ENCODE measurements at regions not wholly inside any gene's neighbourhood (a gene's known extent, or its start where the extent isn't known, plus 50 kb on each side); places are given as distances from the start of the nearest gene placed in this dataset.

DNA sequence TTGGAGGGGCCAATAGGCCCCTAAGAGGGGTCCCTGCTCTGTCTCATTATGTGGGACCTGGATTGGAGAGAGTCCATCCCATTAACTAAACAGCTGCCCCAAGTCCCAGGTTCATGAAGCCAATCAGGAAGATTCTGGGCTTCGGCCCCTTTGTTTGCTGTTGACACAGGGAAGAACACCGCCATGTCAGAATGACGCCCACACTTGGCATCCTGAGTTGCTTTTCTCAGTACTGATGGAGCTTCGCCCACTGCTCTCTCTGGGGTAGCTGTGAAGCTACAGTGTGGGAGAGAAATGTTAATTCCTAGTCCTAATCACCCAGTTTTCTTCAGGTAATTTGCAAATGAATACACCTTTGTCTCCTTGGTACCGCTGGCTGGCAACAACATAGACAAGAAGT lies 264.7 kb downstream of the GLRX3 start:
- no peak for DNase-seq (ENCODE audit: low read depth, low spot score)

GRCh38 chr10:130401860-130402765 lies 265.9 kb downstream of the GLRX3 start:
- no peak for DNase-seq (ENCODE audit: low read depth, low spot score)

DNA sequence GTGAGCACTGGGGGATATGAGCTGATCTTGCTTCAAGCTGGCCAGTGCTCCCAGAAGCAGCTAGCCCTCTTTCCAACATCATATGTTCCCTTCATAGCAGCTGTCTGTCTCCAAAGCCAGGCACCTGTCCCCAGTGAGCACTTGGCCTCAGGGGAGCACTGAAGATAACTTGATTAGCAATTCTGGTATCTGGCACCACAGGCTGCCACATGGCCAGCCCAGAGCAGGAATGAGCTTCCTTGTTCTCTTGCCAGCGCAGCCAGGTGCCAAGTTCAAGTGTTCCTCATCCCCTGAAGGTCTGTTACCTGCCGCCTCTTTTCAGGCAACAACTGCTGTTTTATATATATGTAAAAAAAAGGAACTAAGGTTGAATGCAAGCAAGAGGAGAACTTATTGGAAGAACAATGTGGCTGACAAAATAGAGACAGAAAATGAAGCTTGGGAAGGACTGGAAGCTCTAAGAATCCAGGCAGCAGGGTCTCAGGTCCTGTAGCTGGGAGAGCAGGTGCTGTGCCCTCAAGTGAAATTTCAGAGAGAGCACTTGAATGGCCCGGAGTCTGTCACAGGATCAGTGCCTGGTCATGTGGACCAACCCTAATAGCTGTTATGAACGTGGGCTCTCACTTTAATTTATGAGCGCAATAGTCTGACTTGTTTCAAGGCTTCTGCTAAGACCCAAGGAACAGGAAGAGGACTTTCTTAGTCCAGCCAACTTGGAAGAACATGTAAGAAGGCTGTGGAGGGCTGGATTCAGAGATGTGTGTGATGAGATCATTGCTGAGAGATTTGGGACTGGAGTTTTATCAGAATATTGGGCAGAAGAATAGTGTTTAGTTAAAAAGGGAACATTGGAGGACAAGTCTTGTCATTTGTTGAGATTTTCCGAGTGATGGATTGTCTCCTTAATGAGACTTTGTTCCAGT lies 267.2 kb downstream of the GLRX3 start:
- DNase-seq (ENCODE audit: low read depth, low spot score), result no peak

- no peak for DNase-seq (ENCODE audit: low read depth, low spot score)
Measured at GRCh38 chr10:130404476-130405055, 268.4 kb downstream of the GLRX3 start.

DNA sequence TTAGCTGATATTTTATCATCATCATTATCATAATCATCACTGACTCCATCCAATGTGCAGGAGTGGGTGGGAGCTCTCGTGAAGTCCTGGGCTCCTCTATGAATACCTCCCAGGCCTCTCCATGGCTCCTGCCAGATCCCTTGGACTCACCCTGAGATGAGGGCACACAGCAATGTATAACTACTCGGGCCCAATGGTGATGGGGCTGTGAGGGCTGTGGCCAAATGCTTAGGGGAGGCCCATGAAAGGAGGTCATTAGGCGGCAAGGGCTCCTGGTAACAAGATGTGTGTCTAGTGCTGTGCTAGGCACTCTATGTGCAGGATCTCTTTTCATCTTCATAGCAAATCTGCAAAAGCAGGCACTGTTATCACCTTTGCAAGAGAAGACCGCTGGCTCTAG lies 270.9 kb downstream of the GLRX3 start:
- no peak for DNase-seq (ENCODE audit: low read depth, low spot score)

GRCh38 chr10:130409331-130409730 lies 273.1 kb downstream of the GLRX3 start:
- no peak for DNase-seq (ENCODE audit: low read depth, low spot score)

DNA sequence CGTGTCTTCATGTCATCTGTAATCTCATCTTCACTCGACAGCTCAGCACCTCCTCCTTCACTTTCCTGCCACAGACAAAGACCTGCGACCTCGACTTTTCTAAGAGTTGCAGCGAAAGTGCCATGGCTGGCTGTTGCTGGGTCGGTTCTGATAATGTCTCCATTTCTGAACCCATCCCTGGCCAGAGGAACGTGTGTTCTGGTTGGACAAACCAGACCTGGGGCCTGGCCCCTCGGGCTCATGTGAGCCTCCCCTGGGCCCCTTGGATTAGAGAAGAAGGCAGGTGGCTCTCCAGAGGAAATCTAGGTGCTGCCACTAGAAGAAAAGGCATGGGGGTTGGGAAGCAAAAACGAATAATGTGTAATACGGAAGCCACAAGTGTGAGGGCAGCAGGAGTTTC lies 273.7 kb downstream of the GLRX3 start:
- no peak for DNase-seq (ENCODE audit: low read depth, low spot score)

GRCh38 chr10:130411496-130412085 lies 275.4 kb downstream of the GLRX3 start:
- DNase-seq (ENCODE audit: low read depth, low spot score), result no peak

DNA sequence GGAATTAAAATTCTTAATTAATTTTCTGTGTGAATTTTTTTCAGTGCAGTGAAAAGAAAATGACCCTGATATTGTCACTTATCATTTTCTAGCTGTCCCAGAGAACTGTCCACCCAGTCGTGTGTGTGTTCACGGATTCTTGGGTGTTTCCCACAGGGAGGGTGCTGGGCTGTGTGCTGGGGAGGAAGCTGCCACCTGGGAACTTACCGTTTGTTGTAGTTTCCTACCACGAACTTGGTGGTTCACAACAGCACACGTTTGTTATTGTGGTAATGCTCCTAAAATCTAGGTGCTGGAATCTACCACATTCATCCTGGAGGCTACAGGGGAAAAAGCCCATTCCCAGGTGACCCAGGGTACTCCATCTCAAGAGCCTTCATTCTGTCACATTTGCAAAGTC lies 276.1 kb downstream of the GLRX3 start:
- DNase-seq (ENCODE audit: low read depth, low spot score), result no peak

GRCh38 chr10:130416334-130417150 lies 280.4 kb downstream of the GLRX3 start:
- no peak for DNase-seq (ENCODE audit: low read depth, low spot score)

- DNase-seq (ENCODE audit: low read depth, low spot score), result no peak
Measured at GRCh38 chr10:130418731-130419130, 282.5 kb downstream of the GLRX3 start.

DNA sequence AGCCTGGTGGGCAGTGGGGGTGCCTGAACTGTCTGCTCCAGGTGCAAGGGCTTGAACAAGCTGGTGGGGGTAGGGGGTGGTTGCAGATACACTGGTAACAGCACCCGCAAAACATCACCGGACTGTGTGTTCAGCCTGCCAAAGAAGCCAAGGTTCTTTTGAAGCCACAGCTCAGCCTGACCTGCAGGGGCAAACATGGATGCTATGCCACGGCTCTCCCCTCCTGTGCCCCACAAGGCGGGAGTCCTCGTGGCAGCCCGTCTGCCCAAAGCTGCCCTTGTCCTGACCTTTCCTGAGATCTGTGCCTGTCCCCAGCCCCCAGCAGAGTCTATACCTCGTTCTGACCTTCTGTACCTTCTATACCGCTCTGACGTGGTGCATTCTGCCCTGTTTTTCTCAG lies 285.7 kb downstream of the GLRX3 start:
- no peak for DNase-seq (ENCODE audit: low read depth, low spot score)

- DNase-seq (ENCODE audit: low read depth, low spot score), result no peak
Measured at GRCh38 chr10:130422366-130423324, 286.5 kb downstream of the GLRX3 start.

GRCh38 chr10:130423455-130424305 lies 287.5 kb downstream of the GLRX3 start:
- DNase-seq (ENCODE audit: low read depth, low spot score), result no peak

DNA sequence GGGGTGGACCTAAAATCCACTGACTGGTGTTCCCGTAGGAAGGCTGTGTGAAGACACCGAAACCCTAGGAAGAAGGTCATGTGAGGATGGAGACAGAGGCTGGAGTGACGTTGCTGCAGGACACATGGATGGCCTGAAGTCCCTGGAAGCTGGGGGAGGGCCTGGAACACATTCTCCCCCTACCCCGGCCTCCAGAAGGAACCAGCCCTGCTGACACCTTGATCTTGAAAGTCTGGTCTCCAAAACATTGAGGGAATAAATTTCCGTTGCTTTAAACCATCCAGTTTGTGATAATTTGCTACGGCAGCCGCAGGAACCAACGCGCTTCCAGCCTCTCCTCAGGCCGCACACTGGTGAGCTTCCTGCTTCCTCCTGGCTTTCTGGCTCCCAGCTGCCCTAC lies 288.2 kb downstream of the GLRX3 start:
- DNase-seq (ENCODE audit: low read depth, low spot score), result no peak

DNA sequence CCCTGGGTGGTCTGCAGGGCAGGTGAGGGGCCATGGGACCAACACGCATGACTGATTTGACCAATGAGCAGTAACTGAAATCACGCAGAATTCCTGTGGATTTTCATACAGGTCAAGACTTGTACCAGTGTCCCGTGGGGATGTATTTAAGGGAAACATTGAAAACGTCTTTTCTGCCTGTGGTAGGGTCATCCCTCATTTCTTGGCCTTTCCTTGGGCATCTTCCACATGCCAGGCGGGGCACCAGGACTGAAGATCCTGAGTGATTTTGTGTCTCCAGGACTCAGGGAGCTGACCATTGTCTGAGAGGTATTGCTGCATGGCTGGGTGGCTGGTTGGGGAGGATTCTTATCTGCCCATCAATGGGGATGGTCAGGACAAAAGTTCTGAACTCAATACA lies 289.0 kb downstream of the GLRX3 start:
- DNase-seq (ENCODE audit: low read depth, low spot score), result no peak

- no peak for DNase-seq (ENCODE audit: low read depth, low spot score)
Measured at GRCh38 chr10:130425881-130426435, 289.8 kb downstream of the GLRX3 start.

- no peak for DNase-seq (ENCODE audit: low read depth, low spot score)
Measured at GRCh38 chr10:130427216-130427722, 291.1 kb downstream of the GLRX3 start.
